ENCODE measurements at regions not wholly inside any gene's neighbourhood (a gene's known extent, or its start where the extent isn't known, plus 50 kb on each side); places are given as distances from the start of the nearest gene placed in this dataset.

DNA sequence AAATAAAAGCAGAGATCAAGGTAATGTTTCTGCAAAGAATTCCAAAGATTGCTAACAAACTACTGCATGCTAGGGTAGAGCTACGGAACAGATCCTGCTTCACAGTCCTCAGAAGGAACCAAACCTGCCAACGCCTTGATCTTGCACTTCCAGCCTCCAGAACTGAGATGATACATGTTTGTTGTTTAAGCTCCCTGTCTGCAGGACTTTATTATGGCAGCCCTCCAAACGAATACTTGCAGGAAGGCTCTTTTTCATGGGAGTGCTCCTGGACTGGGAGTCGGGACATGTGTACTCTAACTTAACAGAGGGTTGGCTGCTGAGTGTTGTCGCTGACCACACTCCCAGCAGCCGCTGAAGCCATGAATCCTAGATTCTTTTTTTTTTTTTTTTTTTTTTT, 808.8 kb upstream of the EEF2KMT start:
- Mint-ChIP-seq H3K4me1 (0 out of 3 replicates have a peak, but pooled peaks cover 3% of the 10 kb centered on the region), H3K27me3 (ENCODE audit: insufficient read depth, low read depth, poor library complexity) (peaks cover 9% of the 10 kb centered on the region), H3K9me3 (no peaks in the 10 kb centered on the region; the same call in 2 of the 3 replicates), H3K27ac (no peak overlapping the region), H3K4me3 (no peak overlapping the region), H3K36me3 (ENCODE audit: low read depth) (no peaks in the 10 kb centered on the region)
- no peak overlapping the region for H3K4me2 ChIP-seq
- H3K4me1 ChIP-seq (ENCODE audit: insufficient read depth), result no peaks in the 10 kb centered on the region
- no peak overlapping the region for H2AFZ ChIP-seq
- no peaks in the 10 kb centered on the region for H3K27me3 ChIP-seq (ENCODE audit: insufficient read depth)
- TF ChIP-seq, protein P1, sequence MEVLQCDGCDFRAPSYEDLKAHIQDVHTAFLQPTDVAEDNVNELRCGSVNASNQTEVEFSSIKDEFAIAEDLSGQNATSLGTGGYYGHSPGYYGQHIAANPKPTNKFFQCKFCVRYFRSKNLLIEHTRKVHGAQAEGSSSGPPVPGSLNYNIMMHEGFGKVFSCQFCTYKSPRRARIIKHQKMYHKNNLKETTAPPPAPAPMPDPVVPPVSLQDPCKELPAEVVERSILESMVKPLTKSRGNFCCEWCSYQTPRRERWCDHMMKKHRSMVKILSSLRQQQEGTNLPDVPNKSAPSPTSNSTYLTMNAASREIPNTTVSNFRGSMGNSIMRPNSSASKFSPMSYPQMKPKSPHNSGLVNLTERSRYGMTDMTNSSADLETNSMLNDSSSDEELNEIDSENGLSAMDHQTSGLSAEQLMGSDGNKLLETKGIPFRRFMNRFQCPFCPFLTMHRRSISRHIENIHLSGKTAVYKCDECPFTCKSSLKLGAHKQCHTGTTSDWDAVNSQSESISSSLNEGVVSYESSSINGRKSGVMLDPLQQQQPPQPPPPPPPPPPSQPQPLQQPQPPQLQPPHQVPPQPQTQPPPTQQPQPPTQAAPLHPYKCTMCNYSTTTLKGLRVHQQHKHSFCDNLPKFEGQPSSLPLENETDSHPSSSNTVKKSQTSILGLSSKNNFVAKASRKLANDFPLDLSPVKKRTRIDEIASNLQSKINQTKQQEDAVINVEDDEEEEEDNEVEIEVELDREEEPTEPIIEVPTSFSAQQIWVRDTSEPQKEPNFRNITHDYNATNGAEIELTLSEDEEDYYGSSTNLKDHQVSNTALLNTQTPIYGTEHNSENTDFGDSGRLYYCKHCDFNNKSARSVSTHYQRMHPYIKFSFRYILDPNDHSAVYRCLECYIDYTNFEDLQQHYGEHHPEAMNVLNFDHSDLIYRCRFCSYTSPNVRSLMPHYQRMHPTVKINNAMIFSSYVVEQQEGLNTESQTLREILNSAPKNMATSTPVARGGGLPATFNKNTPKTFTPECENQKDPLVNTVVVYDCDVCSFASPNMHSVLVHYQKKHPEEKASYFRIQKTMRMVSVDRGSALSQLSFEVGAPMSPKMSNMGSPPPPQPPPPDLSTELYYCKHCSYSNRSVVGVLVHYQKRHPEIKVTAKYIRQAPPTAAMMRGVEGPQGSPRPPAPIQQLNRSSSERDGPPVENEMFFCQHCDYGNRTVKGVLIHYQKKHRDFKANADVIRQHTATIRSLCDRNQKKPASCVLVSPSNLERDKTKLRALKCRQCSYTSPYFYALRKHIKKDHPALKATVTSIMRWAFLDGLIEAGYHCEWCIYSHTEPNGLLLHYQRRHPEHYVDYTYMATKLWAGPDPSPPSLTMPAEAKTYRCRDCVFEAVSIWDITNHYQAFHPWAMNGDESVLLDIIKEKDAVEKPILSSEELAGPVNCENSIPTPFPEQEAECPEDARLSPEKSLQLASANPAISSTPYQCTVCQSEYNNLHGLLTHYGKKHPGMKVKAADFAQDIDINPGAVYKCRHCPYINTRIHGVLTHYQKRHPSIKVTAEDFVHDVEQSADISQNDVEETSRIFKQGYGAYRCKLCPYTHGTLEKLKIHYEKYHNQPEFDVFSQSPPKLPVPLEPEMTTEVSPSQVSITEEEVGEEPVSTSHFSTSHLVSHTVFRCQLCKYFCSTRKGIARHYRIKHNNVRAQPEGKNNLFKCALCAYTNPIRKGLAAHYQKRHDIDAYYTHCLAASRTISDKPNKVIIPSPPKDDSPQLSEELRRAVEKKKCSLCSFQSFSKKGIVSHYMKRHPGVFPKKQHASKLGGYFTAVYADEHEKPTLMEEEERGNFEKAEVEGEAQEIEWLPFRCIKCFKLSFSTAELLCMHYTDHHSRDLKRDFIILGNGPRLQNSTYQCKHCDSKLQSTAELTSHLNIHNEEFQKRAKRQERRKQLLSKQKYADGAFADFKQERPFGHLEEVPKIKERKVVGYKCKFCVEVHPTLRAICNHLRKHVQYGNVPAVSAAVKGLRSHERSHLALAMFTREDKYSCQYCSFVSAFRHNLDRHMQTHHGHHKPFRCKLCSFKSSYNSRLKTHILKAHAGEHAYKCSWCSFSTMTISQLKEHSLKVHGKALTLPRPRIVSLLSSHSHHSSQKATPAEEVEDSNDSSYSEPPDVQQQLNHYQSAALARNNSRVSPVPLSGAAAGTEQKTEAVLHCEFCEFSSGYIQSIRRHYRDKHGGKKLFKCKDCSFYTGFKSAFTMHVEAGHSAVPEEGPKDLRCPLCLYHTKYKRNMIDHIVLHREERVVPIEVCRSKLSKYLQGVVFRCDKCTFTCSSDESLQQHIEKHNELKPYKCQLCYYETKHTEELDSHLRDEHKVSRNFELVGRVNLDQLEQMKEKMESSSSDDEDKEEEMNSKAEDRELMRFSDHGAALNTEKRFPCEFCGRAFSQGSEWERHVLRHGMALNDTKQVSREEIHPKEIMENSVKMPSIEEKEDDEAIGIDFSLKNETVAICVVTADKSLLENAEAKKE (CRISPR knock-in tag; IDR thresholded peaks at IDR 0.05), result no peak
- TF ChIP-seq ZNF331 (CRISPR knock-in tag; IDR thresholded peaks at IDR 0.05; ENCODE audit: low read depth), result no peak
- no peak for TF ChIP-seq EZH2 (IDR thresholded peaks at IDR 0.05; ENCODE audit: low read depth, unreplicated experiment)
- TF ChIP-seq POLR2AphosphoS5 (IDR thresholded peaks at IDR 0.05; ENCODE audit: low read depth), result no peak
- TF ChIP-seq JUNB (IDR thresholded peaks at IDR 0.05; ENCODE audit: unreplicated experiment), result no peak
- no peaks in the 10 kb centered on the region; the same call in 1 of the 2 replicates for H4K20me1 ChIP-seq (replicated peaks; ENCODE audit: insufficient read depth)
- no peaks in the 10 kb centered on the region for H3K9me2 ChIP-seq (ENCODE audit: insufficient read depth)
- no peak for ATAC-seq
- H3K79me2 ChIP-seq (replicated peaks; ENCODE audit: insufficient read depth), result no peaks in the 10 kb centered on the region
- H3K36me3 ChIP-seq (ENCODE audit: insufficient read depth), result no peaks in the 10 kb centered on the region
- no peak overlapping the region for H3K27ac ChIP-seq (ENCODE audit: low read depth)
- H3K4me3 ChIP-seq, result no peak overlapping the region
- H3F3A ChIP-seq (replicated peaks; ENCODE audit: low read depth), result no peaks in the 10 kb centered on the region
- no peak for DNase-seq (ENCODE audit: low spot score)

DNA sequence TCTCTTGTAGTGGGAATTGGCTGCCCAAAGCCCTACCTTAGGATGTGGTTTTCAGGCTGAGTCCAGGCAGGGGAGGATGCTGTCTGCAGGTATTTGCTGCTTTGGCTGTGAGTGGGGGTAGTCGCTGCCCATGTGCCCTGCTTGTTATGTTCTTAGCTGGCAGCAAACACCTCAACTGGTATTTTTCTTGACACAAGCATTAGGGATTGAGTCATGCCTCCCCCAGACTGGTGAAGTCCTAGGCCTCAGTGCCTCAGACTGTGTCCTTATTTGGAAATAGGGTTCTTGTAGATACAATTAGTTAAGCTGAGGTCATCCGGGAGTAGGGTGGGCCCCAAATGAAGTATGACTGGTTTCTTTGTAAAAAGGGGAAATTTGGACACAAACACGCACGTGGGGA, 808.3 kb upstream of the EEF2KMT start:
- Histone ChIP-seq H2AFZ (no peak overlapping the region), H3K4me3 (no peak overlapping the region), H3K79me2 (replicated peaks; ENCODE audit: insufficient read depth) (no peaks in the 10 kb centered on the region), H3K27me3 (ENCODE audit: insufficient read depth) (no peaks in the 10 kb centered on the region), H3K4me1 (ENCODE audit: insufficient read depth) (no peaks in the 10 kb centered on the region), H3K9me2 (ENCODE audit: insufficient read depth) (no peaks in the 10 kb centered on the region), H3K27ac (ENCODE audit: low read depth) (no peak overlapping the region), H3K4me2 (no peak overlapping the region), H4K20me1 (replicated peaks; ENCODE audit: insufficient read depth) (no peaks in the 10 kb centered on the region; the same call in 1 of the 2 replicates), H3K36me3 (ENCODE audit: insufficient read depth) (no peaks in the 10 kb centered on the region), H3F3A (replicated peaks; ENCODE audit: low read depth) (no peaks in the 10 kb centered on the region)
- no peaks in the 10 kb centered on the region for H3K36me3 Mint-ChIP-seq (ENCODE audit: low read depth)
- no peak overlapping the region for H3K27ac Mint-ChIP-seq
- DNase-seq (ENCODE audit: low spot score) (no peak), ATAC-seq (no peak)
- no peaks in the 10 kb centered on the region; the same call in 2 of the 3 replicates for H3K9me3 Mint-ChIP-seq
- peaks cover 5% of the 10 kb centered on the region for H3K4me1 Mint-ChIP-seq
- H3K27me3 Mint-ChIP-seq (ENCODE audit: insufficient read depth, low read depth, poor library complexity), result peaks cover 9% of the 10 kb centered on the region
- H3K4me3 Mint-ChIP-seq, result no peak overlapping the region
- no peak for TF ChIP-seq STAT1 (IDR thresholded peaks at IDR 0.05; ENCODE audit: unreplicated experiment)
- TF ChIP-seq, protein P2, sequence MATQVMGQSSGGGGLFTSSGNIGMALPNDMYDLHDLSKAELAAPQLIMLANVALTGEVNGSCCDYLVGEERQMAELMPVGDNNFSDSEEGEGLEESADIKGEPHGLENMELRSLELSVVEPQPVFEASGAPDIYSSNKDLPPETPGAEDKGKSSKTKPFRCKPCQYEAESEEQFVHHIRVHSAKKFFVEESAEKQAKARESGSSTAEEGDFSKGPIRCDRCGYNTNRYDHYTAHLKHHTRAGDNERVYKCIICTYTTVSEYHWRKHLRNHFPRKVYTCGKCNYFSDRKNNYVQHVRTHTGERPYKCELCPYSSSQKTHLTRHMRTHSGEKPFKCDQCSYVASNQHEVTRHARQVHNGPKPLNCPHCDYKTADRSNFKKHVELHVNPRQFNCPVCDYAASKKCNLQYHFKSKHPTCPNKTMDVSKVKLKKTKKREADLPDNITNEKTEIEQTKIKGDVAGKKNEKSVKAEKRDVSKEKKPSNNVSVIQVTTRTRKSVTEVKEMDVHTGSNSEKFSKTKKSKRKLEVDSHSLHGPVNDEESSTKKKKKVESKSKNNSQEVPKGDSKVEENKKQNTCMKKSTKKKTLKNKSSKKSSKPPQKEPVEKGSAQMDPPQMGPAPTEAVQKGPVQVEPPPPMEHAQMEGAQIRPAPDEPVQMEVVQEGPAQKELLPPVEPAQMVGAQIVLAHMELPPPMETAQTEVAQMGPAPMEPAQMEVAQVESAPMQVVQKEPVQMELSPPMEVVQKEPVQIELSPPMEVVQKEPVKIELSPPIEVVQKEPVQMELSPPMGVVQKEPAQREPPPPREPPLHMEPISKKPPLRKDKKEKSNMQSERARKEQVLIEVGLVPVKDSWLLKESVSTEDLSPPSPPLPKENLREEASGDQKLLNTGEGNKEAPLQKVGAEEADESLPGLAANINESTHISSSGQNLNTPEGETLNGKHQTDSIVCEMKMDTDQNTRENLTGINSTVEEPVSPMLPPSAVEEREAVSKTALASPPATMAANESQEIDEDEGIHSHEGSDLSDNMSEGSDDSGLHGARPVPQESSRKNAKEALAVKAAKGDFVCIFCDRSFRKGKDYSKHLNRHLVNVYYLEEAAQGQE (IDR thresholded peaks at IDR 0.05; ENCODE audit: unreplicated experiment), result no peak
